ENCODE measurements at regions not wholly inside any gene's neighbourhood (a gene's known extent, or its start where the extent isn't known, plus 50 kb on each side); places are given as distances from the start of the nearest gene placed in this dataset.

GRCh38 chr2:8157621-8158430, 524.0 kb upstream of the ID2 start:
- H3K4me1 ChIP-seq (ENCODE audit: control insufficient read depth in 4 of 4, insufficient read depth in 4 of 4, low read length in 3 of 4), result no peaks in the 10 kb centered on the region
- no peak for DNase-seq (ENCODE audit: low spot score)
- 96% methylated on average over 17 of the region's 17 CpGs for WGBS

GRCh38 chr2:8158711-8159110, 523.1 kb upstream of the ID2 start:
- DNase-seq (ENCODE audit: low spot score), result no peak
- no peak for TF ChIP-seq GABPA (IDR thresholded peaks at IDR 0.05 in 1 of 2, conservative IDR thresholded peaks at IDR 0.05 in 1 of 2)
- peak; percentile 53 for TF ChIP-seq RAD21 (IDR thresholded peaks at IDR 0.05)
- Histone ChIP-seq H3K27ac (ENCODE audit: low read depth in 1 of 2, low read length in 2 of 2) (no peak overlapping the region), H3K4me1 (ENCODE audit: control insufficient read depth in 4 of 4, insufficient read depth in 4 of 4, low read length in 3 of 4) (no peaks in the 10 kb centered on the region), H3K4me3 (ENCODE audit: low read depth in 1 of 3, low read length in 3 of 3) (no peak overlapping the region), H3K27me3 (ENCODE audit: control insufficient read depth in 4 of 4, insufficient read depth in 4 of 4, low read length in 3 of 4) (no peaks in the 10 kb centered on the region), H3K9ac (ENCODE audit: low read depth in 1 of 2, low read length in 2 of 2) (no peak overlapping the region), H3K9me3 (ENCODE audit: control insufficient read depth in 4 of 4, low read length in 3 of 4) (no peaks in the 10 kb centered on the region), H3K36me3 (ENCODE audit: control insufficient read depth in 4 of 4, insufficient read depth in 3 of 4, low read depth in 1 of 4, low read length in 3 of 4) (no peaks in the 10 kb centered on the region)
- WGBS, result 89% methylated on average over 6 of the region's 6 CpGs

More at GRCh38 chr2:8157621-8158430, 524.0 kb upstream of the ID2 start:
- Histone ChIP-seq H3K4me3 (ENCODE audit: low read depth in 1 of 3, low read length in 3 of 3) (no peak overlapping the region), H3K27ac (ENCODE audit: low read depth in 1 of 2, low read length in 2 of 2) (no peak overlapping the region), H3K9me3 (ENCODE audit: control insufficient read depth in 4 of 4, low read length in 3 of 4) (no peaks in the 10 kb centered on the region), H3K9ac (ENCODE audit: low read depth in 1 of 2, low read length in 2 of 2) (no peak overlapping the region), H3K36me3 (ENCODE audit: control insufficient read depth in 4 of 4, insufficient read depth in 3 of 4, low read depth in 1 of 4, low read length in 3 of 4) (no peaks in the 10 kb centered on the region), H3K27me3 (ENCODE audit: control insufficient read depth in 4 of 4, insufficient read depth in 4 of 4, low read length in 3 of 4) (no peaks in the 10 kb centered on the region)
- TF ChIP-seq REST (IDR thresholded peaks at IDR 0.05) (no peak), YY1 (IDR thresholded peaks at IDR 0.05) (no peak), RAD21 (IDR thresholded peaks at IDR 0.05) (no peak), HNF4A (conservative IDR thresholded peaks at IDR 0.05) (no peak), SP1 (IDR thresholded peaks at IDR 0.05) (no peak), FOXA2 (IDR thresholded peaks at IDR 0.05) (no peak), TAF1 (conservative IDR thresholded peaks at IDR 0.05) (no peak), ZBTB33 (IDR thresholded peaks at IDR 0.05) (no peak), EGR1 (IDR thresholded peaks at IDR 0.05; ENCODE audit: low read depth in 2 of 2) (no peak), RXRA (IDR thresholded peaks at IDR 0.05) (no peak), GABPA (IDR thresholded peaks at IDR 0.05 in 1 of 2, conservative IDR thresholded peaks at IDR 0.05 in 1 of 2) (no peak), MAX (IDR thresholded peaks at IDR 0.05) (no peak)
